Osteocyte (in vitro differentiated cells): ENCODE measurements at regions not wholly inside any gene's neighbourhood (a gene's known extent, or its start where the extent isn't known, plus 50 kb on each side); places are given as distances from the start of the nearest gene placed in this dataset.

ENCODE experiments used
- DNase-seq: peaks from one replicate; pipeline ENCODE4 v3.0.0; 2021; ENCODE audit warnings: mixed read lengths; ENCODE audit not compliant: unreplicated experiment; ENCODE audit errors: extremely low spot score
- H3K27ac Mint-ChIP-seq: one replicate; pipeline ENCODE4 v1.8.0; 2021; ENCODE audit warnings: mild to moderate bottlenecking, mixed read lengths; ENCODE audit not compliant: unreplicated experiment
- H3K27me3 Mint-ChIP-seq: one replicate; pipeline ENCODE4 v1.8.0; 2021; ENCODE audit warnings: mixed read lengths; ENCODE audit not compliant: unreplicated experiment
- H3K36me3 Mint-ChIP-seq: one replicate; pipeline ENCODE4 v1.8.0; 2021; ENCODE audit warnings: mixed read lengths; ENCODE audit not compliant: unreplicated experiment
- H3K4me1 Mint-ChIP-seq: one replicate; pipeline ENCODE4 v1.8.0; 2021; ENCODE audit warnings: mixed read lengths; ENCODE audit not compliant: unreplicated experiment
- H3K4me3 Mint-ChIP-seq: one replicate; pipeline ENCODE4 v1.8.0; 2021; ENCODE audit warnings: mild to moderate bottlenecking, moderate library complexity, mixed read lengths; ENCODE audit not compliant: unreplicated experiment
- H3K9me3 Mint-ChIP-seq: one replicate; pipeline ENCODE4 v1.8.0; 2021; ENCODE audit warnings: mixed read lengths; ENCODE audit not compliant: unreplicated experiment
- TF ChIP-seq, protein P1 (sequence below): fragments of 200-600 bp; sonication (generic); IDR thresholded peaks from 2 replicates; pipeline ENCODE4 v1.5.0; 2021; ENCODE audit warnings: antibody characterized with exemption, mild to moderate bottlenecking, moderate library complexity

DNA sequence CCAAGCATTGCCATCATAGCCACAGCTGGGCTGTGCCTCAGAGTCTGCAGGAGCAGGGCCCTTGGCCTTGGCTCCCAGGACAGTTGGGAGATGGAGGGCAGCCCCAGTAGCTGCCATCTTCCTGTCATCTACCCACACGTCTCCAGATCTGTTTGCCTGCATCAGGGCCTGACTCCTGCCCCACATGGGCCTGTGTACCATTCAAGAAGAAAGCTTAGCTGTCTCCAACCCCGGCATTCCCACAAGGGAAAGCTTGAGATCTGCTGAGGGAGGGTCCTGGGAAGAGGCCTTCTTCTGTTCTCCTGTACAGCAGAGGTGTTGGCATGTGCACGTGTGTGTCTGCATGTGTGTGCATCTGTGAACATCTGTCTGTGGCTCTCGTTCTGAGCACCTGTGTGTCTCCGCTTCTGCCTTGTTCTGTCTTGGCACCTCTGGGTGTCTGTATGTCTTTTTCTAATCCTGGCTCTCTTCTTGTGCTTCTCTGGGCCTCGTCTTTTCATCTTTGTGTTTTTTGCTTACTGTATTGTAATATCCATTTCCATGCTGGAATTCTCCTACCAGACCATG, 122.2 kb downstream of the MRM1 start:
- Mint-ChIP-seq H3K4me3 (peak overlapping the region; percentile 0), H3K9me3 (no peaks in the 10 kb centered on the region), H3K4me1 (peaks cover 5% of the 10 kb centered on the region), H3K27ac (no peak overlapping the region), H3K27me3 (peaks cover 56% of the 10 kb centered on the region), H3K36me3 (no peaks in the 10 kb centered on the region)
- TF ChIP-seq, protein P1, sequence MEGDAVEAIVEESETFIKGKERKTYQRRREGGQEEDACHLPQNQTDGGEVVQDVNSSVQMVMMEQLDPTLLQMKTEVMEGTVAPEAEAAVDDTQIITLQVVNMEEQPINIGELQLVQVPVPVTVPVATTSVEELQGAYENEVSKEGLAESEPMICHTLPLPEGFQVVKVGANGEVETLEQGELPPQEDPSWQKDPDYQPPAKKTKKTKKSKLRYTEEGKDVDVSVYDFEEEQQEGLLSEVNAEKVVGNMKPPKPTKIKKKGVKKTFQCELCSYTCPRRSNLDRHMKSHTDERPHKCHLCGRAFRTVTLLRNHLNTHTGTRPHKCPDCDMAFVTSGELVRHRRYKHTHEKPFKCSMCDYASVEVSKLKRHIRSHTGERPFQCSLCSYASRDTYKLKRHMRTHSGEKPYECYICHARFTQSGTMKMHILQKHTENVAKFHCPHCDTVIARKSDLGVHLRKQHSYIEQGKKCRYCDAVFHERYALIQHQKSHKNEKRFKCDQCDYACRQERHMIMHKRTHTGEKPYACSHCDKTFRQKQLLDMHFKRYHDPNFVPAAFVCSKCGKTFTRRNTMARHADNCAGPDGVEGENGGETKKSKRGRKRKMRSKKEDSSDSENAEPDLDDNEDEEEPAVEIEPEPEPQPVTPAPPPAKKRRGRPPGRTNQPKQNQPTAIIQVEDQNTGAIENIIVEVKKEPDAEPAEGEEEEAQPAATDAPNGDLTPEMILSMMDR: no peak
- no peak for DNase-seq

DNA sequence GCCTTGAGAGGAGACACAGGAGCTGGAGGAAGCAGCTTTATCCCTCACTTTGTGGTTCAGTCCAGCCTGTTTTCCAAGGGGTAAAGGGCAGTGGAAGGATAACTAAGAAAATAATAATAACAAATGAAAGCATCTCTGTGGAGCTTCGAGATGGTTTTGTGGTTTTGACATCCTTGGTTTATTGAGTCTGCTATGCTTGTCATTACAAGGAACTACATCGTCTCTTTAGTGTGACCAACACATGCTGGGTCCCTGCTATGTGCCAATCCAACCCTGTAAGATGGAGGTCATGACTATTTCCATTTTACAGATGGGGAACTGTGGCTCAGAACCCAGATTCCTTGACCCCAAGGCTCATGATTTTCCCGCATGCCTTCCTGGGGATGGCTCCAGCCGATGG, 124.8 kb downstream of the MRM1 start:
- Mint-ChIP-seq H3K27ac (no peak overlapping the region), H3K4me3 (no peak overlapping the region), H3K4me1 (peaks cover 5% of the 10 kb centered on the region), H3K27me3 (peaks cover 57% of the 10 kb centered on the region), H3K36me3 (no peaks in the 10 kb centered on the region), H3K9me3 (no peaks in the 10 kb centered on the region)
- TF ChIP-seq, protein P1: no peak
- no peak for DNase-seq

DNA sequence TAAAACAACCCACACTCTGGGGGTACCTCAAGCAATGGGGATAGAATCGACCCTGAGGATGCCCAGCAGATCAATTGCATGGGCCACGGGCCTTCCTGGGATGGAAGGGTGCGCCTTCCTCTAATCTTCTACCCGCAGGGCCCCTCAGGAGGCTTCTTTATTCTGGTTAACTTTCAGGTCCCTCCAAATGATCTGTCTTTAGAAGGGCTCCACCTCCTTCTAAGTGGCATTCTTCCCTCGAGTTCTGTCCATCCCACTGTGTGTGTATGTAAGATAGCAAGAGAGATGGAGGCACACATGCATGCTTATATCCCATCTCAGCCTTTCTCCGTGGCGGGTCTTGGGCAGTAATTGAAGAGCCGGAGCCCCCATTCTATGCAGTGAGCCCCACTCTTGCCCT, 125.7 kb downstream of the MRM1 start:
- H3K27me3 Mint-ChIP-seq: peaks cover 56% of the 10 kb centered on the region
- H3K4me3 Mint-ChIP-seq: no peak overlapping the region

DNA sequence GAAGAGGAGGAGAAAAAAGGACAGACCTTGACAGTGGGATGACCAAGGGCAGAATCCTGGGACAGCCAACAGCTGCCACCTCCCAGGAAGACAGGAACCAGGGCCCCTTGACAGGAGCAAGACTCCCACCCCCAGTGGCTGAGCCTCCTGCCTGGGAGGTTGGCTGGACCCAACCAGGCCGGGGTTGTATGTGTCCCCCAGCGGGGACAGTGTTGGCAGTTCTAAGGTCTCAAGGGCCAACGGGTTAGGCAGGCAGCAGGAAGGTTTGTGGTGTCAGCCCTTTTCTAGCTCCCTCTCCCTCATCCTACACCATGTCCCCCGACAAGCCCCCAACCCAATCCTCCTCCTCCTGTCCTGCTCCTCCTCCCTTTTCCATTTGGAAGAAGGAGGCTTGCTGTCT, 126.2 kb downstream of the MRM1 start:
- Mint-ChIP-seq H3K4me1 (no peaks in the 10 kb centered on the region), H3K4me3 (no peak overlapping the region), H3K36me3 (no peaks in the 10 kb centered on the region), H3K27ac (no peak overlapping the region), H3K9me3 (no peaks in the 10 kb centered on the region), H3K27me3 (peaks cover 60% of the 10 kb centered on the region)
- TF ChIP-seq, protein P1: no peak
- no peak for DNase-seq

More for the DNA sequence above, 125.7 kb downstream of the MRM1 start:
- TF ChIP-seq, protein P1: no peak
- H3K9me3 Mint-ChIP-seq: no peaks in the 10 kb centered on the region
- H3K4me1 Mint-ChIP-seq: peaks cover under 1% of the 10 kb centered on the region
- no peak for DNase-seq
- H3K36me3 Mint-ChIP-seq: no peaks in the 10 kb centered on the region
- no peak overlapping the region for H3K27ac Mint-ChIP-seq

- Mint-ChIP-seq H3K36me3 (no peaks in the 10 kb centered on the region), H3K4me1 (no peaks in the 10 kb centered on the region), H3K27me3 (peaks cover 67% of the 10 kb centered on the region), H3K9me3 (no peaks in the 10 kb centered on the region), H3K27ac (no peak overlapping the region), H3K4me3 (no peak overlapping the region)
- TF ChIP-seq, protein P1: no peak
- no peak for DNase-seq
Observed at GRCh38 chr17:36728030-36728991, 126.9 kb downstream of the MRM1 start.
